Adrenal gland (tissue), 9 donors: ENCODE measurements at regions not wholly inside any gene's neighbourhood (a gene's known extent, or its start where the extent isn't known, plus 50 kb on each side); places are given as distances from the start of the nearest gene placed in this dataset.

Source experiments
- DNase-seq, 7 donors: peaks; one replicate each; pipeline ENCODE4 v3.0.0-alpha.2; 2019 to 2020
- H3K27ac ChIP-seq, 5 donors: fragments of 200-600 bp; sonication (generic) in 4 of 5; 1 replicate in 3 of 5; 2 replicates in 2 of 5; pipeline versions ENCODE4 v1.5.1 to v1.8.0; 2016 to 2020; ENCODE audit warnings: mild to moderate bottlenecking in 1 of 5
- H3K27me3 ChIP-seq: fragments of 200-600 bp; 2 replicates; pipeline ENCODE4 v1.8.0; 2021
- H3K36me3 ChIP-seq, 2 donors: fragments of 200-600 bp; replicated peaks in 1 of 2; 1 replicate in 1 of 2; 2 replicates in 1 of 2; pipeline versions ENCODE4 v1.5.1 to v1.8.0; 2018 to 2022
- H3K4me1 ChIP-seq, 2 donors: fragments of 200-600 bp; replicated peaks in 1 of 2; 1 replicate in 1 of 2; 2 replicates in 1 of 2; pipeline versions ENCODE4 v1.5.1 to v1.8.0; 2018 to 2021
- H3K4me3 ChIP-seq, 4 donors: fragments of 200-600 bp; sonication (generic) in 3 of 4; one replicate each; pipeline ENCODE4 v1.5.1; 2016 to 2018
- H3K9me3 ChIP-seq, 3 donors: fragments of 200-600 bp; sonication (generic) in 1 of 3; replicated peaks in 1 of 3; 1 replicate in 2 of 3; 2 replicates in 1 of 3; pipeline versions ENCODE4 v1.5.1 to v1.8.0; 2016 to 2021
- CTCF ChIP-seq, 6 experiments: fragments of 450-650 bp in 4 of 6; fragments of 200-600 bp in 2 of 6; sonication (generic) in 1 of 6; IDR thresholded peaks; 1 replicate in 5 of 6; 2 replicates in 1 of 6; pipeline versions ENCODE4 v1.5.1 to v1.8.0; 2016 to 2021; ENCODE audit warnings: antibody characterized with exemption in 6 of 6, mild to moderate bottlenecking in 2 of 6, moderate library complexity in 1 of 6
- POLR2A ChIP-seq, 2 donors: fragments of 450-650 bp; IDR thresholded peaks; one replicate each; pipeline ENCODE4 v1.6.1; 2017; ENCODE audit warnings: antibody characterized with exemption in 2 of 2, mild to moderate bottlenecking in 2 of 2, moderate library complexity in 1 of 2
- WGBS, 4 donors: extraction: QIAGEN DNeasy Blood & Tissue Kit in 2 of 4; methylation state at CpG; one replicate each; pipeline versions ENCODE4 v1.1.5 to v1.1.7; 2013 to 2017; 5-methylcytosine and 5-hydroxymethylcytosine counted together
- intact Hi-C, 2 donors: fragments of 100-400 bp; cut with DNase I; formaldehyde crosslinking; loops; one replicate each; pipeline versions ENCODE4 v1.14.1 to v1.15.0; 2022 to 2023
- donor health status: healthy with polysubstance abuse.
- donor health status: Bipolar disorder and iron deficiency.
- donor health status: DM: yes; HTN: yes; CAD: no.
- donor health status: DM: no; HTN: no; CAD: no.
- donor health status: DM: no; HTN: no; CAD: no.

DNA sequence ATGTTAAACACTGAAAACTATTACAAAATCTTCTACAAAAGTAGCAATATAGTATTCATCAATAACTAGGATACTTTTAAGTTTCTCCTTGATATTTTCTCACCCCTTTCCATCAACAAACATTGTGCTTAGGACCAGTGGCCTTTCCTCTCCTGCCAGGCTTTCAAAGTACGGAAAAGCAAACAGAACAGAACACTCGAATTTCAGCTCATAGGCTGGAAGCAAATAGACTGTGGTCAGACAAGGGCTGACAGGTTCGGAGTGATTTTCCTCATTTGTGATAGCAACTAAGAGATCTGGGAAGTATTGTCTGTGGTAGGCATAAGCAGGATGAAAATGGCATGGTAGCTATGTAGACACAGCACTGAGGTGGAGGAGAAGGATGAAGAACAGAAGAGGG, 68.6 kb upstream of the SORBS2 start:
- H3K4me3 ChIP-seq: no peak overlapping the region
- no peak for DNase-seq
- peak overlapping the region in 1 of 5 donors; percentile 0 for H3K27ac ChIP-seq
- WGBS, 4 donors: 65 to 79% (median 76%) methylated on average over 3 of the region's 3 CpGs
- peaks cover 0 to 7% (median 0%) of the 10 kb centered on the region in 3 donors for H3K9me3 ChIP-seq
- TF ChIP-seq POLR2A (IDR thresholded peaks at IDR 0.05): no peak
- no peak for TF ChIP-seq CTCF (IDR thresholded peaks at IDR 0.05)
- intact Hi-C loops: no loop called here
- peaks cover 7 to 8% of the 10 kb centered on the region in 2 donors for H3K4me1 ChIP-seq
- H3K27me3 ChIP-seq: no peaks in the 10 kb centered on the region
- H3K36me3 ChIP-seq: no peaks in the 10 kb centered on the region

GRCh38 chr4:185881430-185881829, 69.4 kb upstream of the SORBS2 start:
- 51 to 69% (median 65%) methylated on average over 3 of the region's 3 CpGs for WGBS, 4 donors

DNA sequence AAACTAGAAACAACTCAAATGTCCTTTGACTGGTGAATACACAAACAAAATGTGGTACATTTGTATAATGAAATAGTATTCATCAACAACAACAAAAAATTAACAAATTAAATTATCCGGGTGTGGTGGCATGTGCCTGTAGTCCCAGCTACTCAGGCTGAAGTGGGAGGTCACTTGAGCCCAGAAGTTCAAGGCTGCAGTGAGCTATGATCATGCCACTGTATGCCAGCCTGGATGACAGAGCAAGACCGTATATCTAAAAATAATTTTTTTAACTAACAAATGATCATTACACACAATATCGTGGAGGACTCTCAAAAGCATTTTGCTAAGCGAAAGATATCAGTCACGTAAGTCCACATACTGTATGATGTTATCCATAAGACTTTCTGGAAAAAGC, 71.6 kb upstream of the SORBS2 start:
- Histone ChIP-seq H3K27me3 (no peaks in the 10 kb centered on the region), H3K36me3 (no peaks in the 10 kb centered on the region), H3K9me3 (peaks cover 0 to 7% (median 0%) of the 10 kb centered on the region in 3 donors), H3K27ac (peak overlapping the region in 3 of 5 donors; percentile 33 to 70 (median 42)), H3K4me3 (peak overlapping the region in 1 of 4 donors; percentile 10), H3K4me1 (peaks cover 7 to 8% of the 10 kb centered on the region in 2 donors)
- 47 to 58% (median 51%) methylated on average over 5 of the region's 5 CpGs for WGBS, 4 donors
- DNase-seq: peak in 4 of 7 donors; percentile 41 to 53 (median 48)
- TF ChIP-seq CTCF (IDR thresholded peaks at IDR 0.05): no peak
- no peak for TF ChIP-seq POLR2A (IDR thresholded peaks at IDR 0.05)
- intact Hi-C loops: no loop called here

More at GRCh38 chr4:185881430-185881829, 69.4 kb upstream of the SORBS2 start:
- no peaks in the 10 kb centered on the region for H3K36me3 ChIP-seq
- H3K27me3 ChIP-seq: no peaks in the 10 kb centered on the region
- no peak for DNase-seq
- no peak overlapping the region for H3K27ac ChIP-seq
- no peak overlapping the region for H3K4me3 ChIP-seq
- H3K4me1 ChIP-seq: peaks cover 7 to 8% of the 10 kb centered on the region in 2 donors
- intact Hi-C loops: no loop called here
- peaks cover 0 to 7% (median 0%) of the 10 kb centered on the region in 3 donors for H3K9me3 ChIP-seq
- TF ChIP-seq POLR2A (IDR thresholded peaks at IDR 0.05): no peak
- TF ChIP-seq CTCF (IDR thresholded peaks at IDR 0.05): no peak

GRCh38 chr4:185885075-185885474, 73.1 kb upstream of the SORBS2 start:
- intact Hi-C loops: no loop called here

More at GRCh38 chr4:185885075-185885474, 73.1 kb upstream of the SORBS2 start:
- no peaks in the 10 kb centered on the region for H3K27me3 ChIP-seq
- peaks cover 0 to 7% (median 0%) of the 10 kb centered on the region in 3 donors for H3K9me3 ChIP-seq
- no peaks in the 10 kb centered on the region for H3K36me3 ChIP-seq
- H3K4me1 ChIP-seq: peaks cover 7 to 8% of the 10 kb centered on the region in 2 donors
- 84 to 96% (median 90%) methylated on average over 6 of the region's 6 CpGs for WGBS, 4 donors
- no peak overlapping the region for H3K27ac ChIP-seq
- no peak for TF ChIP-seq POLR2A (IDR thresholded peaks at IDR 0.05)
- no peak for TF ChIP-seq CTCF (IDR thresholded peaks at IDR 0.05)
- DNase-seq: no peak
- H3K4me3 ChIP-seq: no peak overlapping the region
